ENCODE measurements at regions not wholly inside any gene's neighbourhood (a gene's known extent, or its start where the extent isn't known, plus 50 kb on each side); places are given as distances from the start of the nearest gene placed in this dataset.

DNA sequence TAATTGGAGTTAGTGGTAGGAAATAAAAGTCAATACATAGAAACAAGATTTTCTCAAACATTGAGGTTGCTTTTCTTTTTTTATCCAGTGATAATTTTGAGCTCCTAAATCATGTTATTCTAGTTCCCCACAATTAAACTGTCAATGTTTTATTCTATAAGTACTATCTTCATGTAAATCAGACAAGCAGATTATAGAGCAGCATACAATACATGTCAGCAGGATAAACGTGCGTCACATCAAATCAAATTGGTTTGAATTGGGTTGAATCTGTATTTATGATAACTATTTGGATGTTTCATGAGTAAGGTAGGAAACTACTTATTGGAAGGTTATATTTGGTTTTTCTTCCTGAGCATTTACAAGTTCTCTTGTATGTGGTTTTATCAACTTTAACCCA, 2028.7 kb downstream of the NCAM2 start (continued):
- TF ChIP-seq, protein P1, sequence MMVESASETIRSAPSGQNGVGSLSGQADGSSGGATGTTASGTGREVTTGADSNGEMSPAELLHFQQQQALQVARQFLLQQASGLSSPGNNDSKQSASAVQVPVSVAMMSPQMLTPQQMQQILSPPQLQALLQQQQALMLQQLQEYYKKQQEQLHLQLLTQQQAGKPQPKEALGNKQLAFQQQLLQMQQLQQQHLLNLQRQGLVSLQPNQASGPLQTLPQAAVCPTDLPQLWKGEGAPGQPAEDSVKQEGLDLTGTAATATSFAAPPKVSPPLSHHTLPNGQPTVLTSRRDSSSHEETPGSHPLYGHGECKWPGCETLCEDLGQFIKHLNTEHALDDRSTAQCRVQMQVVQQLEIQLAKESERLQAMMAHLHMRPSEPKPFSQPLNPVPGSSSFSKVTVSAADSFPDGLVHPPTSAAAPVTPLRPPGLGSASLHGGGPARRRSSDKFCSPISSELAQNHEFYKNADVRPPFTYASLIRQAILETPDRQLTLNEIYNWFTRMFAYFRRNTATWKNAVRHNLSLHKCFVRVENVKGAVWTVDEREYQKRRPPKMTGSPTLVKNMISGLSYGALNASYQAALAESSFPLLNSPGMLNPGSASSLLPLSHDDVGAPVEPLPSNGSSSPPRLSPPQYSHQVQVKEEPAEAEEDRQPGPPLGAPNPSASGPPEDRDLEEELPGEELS (CRISPR knock-in tag; IDR thresholded peaks at IDR 0.05): no peak
- no peak for TF ChIP-seq CREM (CRISPR knock-in tag; IDR thresholded peaks at IDR 0.05)
- no peak for TF ChIP-seq ELF4 (CRISPR knock-in tag; IDR thresholded peaks at IDR 0.05; ENCODE audit: low read depth)
- TF ChIP-seq ZNF416 (CRISPR knock-in tag; IDR thresholded peaks at IDR 0.05): no peak

DNA sequence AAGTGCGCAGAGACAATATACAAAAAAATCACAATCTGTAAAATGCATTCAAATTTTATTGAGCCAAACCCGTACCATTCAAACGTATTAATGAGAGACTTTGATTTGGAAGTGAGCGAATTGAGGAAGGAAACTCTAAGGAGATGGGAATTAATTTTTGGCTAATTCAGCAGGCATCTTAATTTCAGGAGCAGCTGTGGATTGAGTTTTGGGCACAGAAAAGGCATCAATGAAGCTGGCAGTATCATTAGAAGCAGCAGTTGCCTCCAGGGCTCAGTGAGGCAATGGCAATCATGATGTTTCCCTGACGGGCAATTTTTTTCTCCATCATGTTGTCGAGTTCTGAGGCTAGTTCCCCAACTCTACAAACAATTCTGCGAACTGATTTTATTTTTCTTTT, 2041.6 kb downstream of the NCAM2 start:
- no peak overlapping the region for H3K4me3 Mint-ChIP-seq
- TF ChIP-seq, protein P2, sequence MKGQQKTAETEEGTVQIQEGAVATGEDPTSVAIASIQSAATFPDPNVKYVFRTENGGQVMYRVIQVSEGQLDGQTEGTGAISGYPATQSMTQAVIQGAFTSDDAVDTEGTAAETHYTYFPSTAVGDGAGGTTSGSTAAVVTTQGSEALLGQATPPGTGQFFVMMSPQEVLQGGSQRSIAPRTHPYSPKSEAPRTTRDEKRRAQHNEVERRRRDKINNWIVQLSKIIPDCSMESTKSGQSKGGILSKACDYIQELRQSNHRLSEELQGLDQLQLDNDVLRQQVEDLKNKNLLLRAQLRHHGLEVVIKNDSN (CRISPR knock-in tag; IDR thresholded peaks at IDR 0.05): no peak
- TF ChIP-seq, protein P3, sequence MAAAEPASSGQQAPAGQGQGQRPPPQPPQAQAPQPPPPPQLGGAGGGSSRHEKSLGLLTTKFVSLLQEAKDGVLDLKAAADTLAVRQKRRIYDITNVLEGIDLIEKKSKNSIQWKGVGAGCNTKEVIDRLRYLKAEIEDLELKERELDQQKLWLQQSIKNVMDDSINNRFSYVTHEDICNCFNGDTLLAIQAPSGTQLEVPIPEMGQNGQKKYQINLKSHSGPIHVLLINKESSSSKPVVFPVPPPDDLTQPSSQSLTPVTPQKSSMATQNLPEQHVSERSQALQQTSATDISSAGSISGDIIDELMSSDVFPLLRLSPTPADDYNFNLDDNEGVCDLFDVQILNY (CRISPR knock-in tag; IDR thresholded peaks at IDR 0.05): no peak
- TF ChIP-seq TCF7 (CRISPR knock-in tag; IDR thresholded peaks at IDR 0.05; ENCODE audit: low read depth) (no peak), PRRX2 (CRISPR knock-in tag; IDR thresholded peaks at IDR 0.05) (no peak), ZMAT4 (CRISPR knock-in tag; IDR thresholded peaks at IDR 0.05) (no peak), ZNF138 (CRISPR knock-in tag; conservative IDR thresholded peaks at IDR 0.05) (no peak)
- TF ChIP-seq, protein P4, sequence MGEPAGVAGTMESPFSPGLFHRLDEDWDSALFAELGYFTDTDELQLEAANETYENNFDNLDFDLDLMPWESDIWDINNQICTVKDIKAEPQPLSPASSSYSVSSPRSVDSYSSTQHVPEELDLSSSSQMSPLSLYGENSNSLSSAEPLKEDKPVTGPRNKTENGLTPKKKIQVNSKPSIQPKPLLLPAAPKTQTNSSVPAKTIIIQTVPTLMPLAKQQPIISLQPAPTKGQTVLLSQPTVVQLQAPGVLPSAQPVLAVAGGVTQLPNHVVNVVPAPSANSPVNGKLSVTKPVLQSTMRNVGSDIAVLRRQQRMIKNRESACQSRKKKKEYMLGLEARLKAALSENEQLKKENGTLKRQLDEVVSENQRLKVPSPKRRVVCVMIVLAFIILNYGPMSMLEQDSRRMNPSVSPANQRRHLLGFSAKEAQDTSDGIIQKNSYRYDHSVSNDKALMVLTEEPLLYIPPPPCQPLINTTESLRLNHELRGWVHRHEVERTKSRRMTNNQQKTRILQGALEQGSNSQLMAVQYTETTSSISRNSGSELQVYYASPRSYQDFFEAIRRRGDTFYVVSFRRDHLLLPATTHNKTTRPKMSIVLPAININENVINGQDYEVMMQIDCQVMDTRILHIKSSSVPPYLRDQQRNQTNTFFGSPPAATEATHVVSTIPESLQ (CRISPR knock-in tag; IDR thresholded peaks at IDR 0.05): no peak
- TF ChIP-seq, protein P5, sequence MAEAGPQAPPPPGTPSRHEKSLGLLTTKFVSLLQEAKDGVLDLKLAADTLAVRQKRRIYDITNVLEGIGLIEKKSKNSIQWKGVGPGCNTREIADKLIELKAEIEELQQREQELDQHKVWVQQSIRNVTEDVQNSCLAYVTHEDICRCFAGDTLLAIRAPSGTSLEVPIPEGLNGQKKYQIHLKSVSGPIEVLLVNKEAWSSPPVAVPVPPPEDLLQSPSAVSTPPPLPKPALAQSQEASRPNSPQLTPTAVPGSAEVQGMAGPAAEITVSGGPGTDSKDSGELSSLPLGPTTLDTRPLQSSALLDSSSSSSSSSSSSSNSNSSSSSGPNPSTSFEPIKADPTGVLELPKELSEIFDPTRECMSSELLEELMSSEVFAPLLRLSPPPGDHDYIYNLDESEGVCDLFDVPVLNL (CRISPR knock-in tag; IDR thresholded peaks at IDR 0.05; ENCODE audit: borderline replicate concordance, low read depth): no peak
- H3K4me1 Mint-ChIP-seq: 0 out of 2 replicates have a peak, but pooled peaks cover under 1% of the 10 kb centered on the region
- H3K27ac Mint-ChIP-seq: no peak overlapping the region
- H3K9me3 Mint-ChIP-seq: peaks cover 15% of the 10 kb centered on the region
- ATAC-seq (no peak), DNase-seq (ENCODE audit: low spot score) (no peak)
- ChIA-PET CTCF (no interaction called here), POLR2A (no interaction called here)
- no peaks in the 10 kb centered on the region for H3K27me3 Mint-ChIP-seq (ENCODE audit: low read depth)
- peaks cover 8% of the 10 kb centered on the region for H3K36me3 Mint-ChIP-seq

- POLR2A ChIA-PET: no interaction called here
- ATAC-seq: no peak
- CTCF ChIA-PET: no interaction called here
- peaks cover 17% of the 10 kb centered on the region for H3K9me3 Mint-ChIP-seq
- H3K27me3 Mint-ChIP-seq (ENCODE audit: low read depth): no peaks in the 10 kb centered on the region
- no peak for DNase-seq (ENCODE audit: low spot score)
- no peaks in the 10 kb centered on the region for H3K4me1 Mint-ChIP-seq
- peaks cover 8% of the 10 kb centered on the region for H3K36me3 Mint-ChIP-seq
- no peak overlapping the region for H3K4me3 Mint-ChIP-seq
- no peak overlapping the region for H3K27ac Mint-ChIP-seq
- TF ChIP-seq, protein P6, sequence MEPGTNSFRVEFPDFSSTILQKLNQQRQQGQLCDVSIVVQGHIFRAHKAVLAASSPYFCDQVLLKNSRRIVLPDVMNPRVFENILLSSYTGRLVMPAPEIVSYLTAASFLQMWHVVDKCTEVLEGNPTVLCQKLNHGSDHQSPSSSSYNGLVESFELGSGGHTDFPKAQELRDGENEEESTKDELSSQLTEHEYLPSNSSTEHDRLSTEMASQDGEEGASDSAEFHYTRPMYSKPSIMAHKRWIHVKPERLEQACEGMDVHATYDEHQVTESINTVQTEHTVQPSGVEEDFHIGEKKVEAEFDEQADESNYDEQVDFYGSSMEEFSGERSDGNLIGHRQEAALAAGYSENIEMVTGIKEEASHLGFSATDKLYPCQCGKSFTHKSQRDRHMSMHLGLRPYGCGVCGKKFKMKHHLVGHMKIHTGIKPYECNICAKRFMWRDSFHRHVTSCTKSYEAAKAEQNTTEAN (CRISPR knock-in tag; IDR thresholded peaks at IDR 0.05): no peak
- TF ChIP-seq, protein P7, sequence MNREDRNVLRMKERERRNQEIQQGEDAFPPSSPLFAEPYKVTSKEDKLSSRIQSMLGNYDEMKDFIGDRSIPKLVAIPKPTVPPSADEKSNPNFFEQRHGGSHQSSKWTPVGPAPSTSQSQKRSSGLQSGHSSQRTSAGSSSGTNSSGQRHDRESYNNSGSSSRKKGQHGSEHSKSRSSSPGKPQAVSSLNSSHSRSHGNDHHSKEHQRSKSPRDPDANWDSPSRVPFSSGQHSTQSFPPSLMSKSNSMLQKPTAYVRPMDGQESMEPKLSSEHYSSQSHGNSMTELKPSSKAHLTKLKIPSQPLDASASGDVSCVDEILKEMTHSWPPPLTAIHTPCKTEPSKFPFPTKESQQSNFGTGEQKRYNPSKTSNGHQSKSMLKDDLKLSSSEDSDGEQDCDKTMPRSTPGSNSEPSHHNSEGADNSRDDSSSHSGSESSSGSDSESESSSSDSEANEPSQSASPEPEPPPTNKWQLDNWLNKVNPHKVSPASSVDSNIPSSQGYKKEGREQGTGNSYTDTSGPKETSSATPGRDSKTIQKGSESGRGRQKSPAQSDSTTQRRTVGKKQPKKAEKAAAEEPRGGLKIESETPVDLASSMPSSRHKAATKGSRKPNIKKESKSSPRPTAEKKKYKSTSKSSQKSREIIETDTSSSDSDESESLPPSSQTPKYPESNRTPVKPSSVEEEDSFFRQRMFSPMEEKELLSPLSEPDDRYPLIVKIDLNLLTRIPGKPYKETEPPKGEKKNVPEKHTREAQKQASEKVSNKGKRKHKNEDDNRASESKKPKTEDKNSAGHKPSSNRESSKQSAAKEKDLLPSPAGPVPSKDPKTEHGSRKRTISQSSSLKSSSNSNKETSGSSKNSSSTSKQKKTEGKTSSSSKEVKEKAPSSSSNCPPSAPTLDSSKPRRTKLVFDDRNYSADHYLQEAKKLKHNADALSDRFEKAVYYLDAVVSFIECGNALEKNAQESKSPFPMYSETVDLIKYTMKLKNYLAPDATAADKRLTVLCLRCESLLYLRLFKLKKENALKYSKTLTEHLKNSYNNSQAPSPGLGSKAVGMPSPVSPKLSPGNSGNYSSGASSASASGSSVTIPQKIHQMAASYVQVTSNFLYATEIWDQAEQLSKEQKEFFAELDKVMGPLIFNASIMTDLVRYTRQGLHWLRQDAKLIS (CRISPR knock-in tag; IDR thresholded peaks at IDR 0.05; ENCODE audit: borderline replicate concordance): no peak
- no peak for TF ChIP-seq NR3C1 (CRISPR knock-in tag; conservative IDR thresholded peaks at IDR 0.05; ENCODE audit: low read depth)
- TF ChIP-seq JUN (CRISPR knock-in tag; IDR thresholded peaks at IDR 0.05): no peak
- no peak for TF ChIP-seq MXD4 (CRISPR knock-in tag; IDR thresholded peaks at IDR 0.05; ENCODE audit: borderline replicate concordance)
- no peak for TF ChIP-seq ETV6 (CRISPR knock-in tag; IDR thresholded peaks at IDR 0.05)
- TF ChIP-seq ZNF317 (CRISPR knock-in tag; IDR thresholded peaks at IDR 0.05; ENCODE audit: borderline replicate concordance, low read depth): no peak
- TF ChIP-seq TEAD4 (CRISPR knock-in tag; IDR thresholded peaks at IDR 0.05): no peak
- no peak for TF ChIP-seq GRHL2 (CRISPR knock-in tag; IDR thresholded peaks at IDR 0.05; ENCODE audit: insufficient replicate concordance, severe bottlenecking)
Measured at GRCh38 chr21:23045955-23046354, 2047.7 kb downstream of the NCAM2 start.

Data from WTC11 (cell line).